WTC11 (cell line): ENCODE measurements at regions not wholly inside any gene's neighbourhood (a gene's known extent, or its start where the extent isn't known, plus 50 kb on each side); places are given as distances from the start of the nearest gene placed in this dataset.

Experiments used
- ATF3 ChIP-seq: sonication (generic); formaldehyde crosslinking; conservative IDR thresholded peaks from 2 replicates; pipeline ENCODE4 v1.8.1; 2022; ENCODE audit warnings: mild to moderate bottlenecking, missing genetic modification reagents
- E2F4 ChIP-seq: sonication (generic); formaldehyde crosslinking; IDR thresholded peaks from 2 replicates; pipeline ENCODE4 v1.8.1; 2022; ENCODE audit warnings: low read depth, mild to moderate bottlenecking, moderate library complexity, missing genetic modification reagents, borderline replicate concordance
- GABPB1 ChIP-seq: sonication (generic); formaldehyde crosslinking; IDR thresholded peaks from 2 replicates; pipeline ENCODE4 v1.8.1; 2023; ENCODE audit warnings: mild to moderate bottlenecking, missing genetic modification reagents
- JUN ChIP-seq: sonication (generic); formaldehyde crosslinking; IDR thresholded peaks from 2 replicates; pipeline ENCODE4 v1.8.0; 2023; ENCODE audit warnings: mild to moderate bottlenecking, missing genetic modification reagents
- NR3C1 ChIP-seq: sonication (generic); formaldehyde crosslinking; conservative IDR thresholded peaks from 2 replicates; pipeline ENCODE4 v1.8.1; 2023; ENCODE audit warnings: low read depth, mild to moderate bottlenecking, missing genetic modification reagents
- USF1 ChIP-seq: sonication (generic); formaldehyde crosslinking; IDR thresholded peaks from 2 replicates; pipeline ENCODE4 v1.8.0; 2022; ENCODE audit warnings: mild to moderate bottlenecking, missing genetic modification reagents
- ZNF263 ChIP-seq: sonication (generic); formaldehyde crosslinking; IDR thresholded peaks from 2 replicates; pipeline ENCODE4 v1.8.1; 2022; ENCODE audit warnings: low read depth, mild to moderate bottlenecking, moderate library complexity, missing genetic modification reagents
- TF ChIP-seq, protein P1 (sequence below): fragments of 200-600 bp; IDR thresholded peaks from 2 replicates; pipeline ENCODE4 v1.8.0; 2022; ENCODE audit warnings: antibody characterized with exemption
- TF ChIP-seq, protein P2 (sequence below): sonication (generic); formaldehyde crosslinking; IDR thresholded peaks from 2 replicates; pipeline ENCODE4 v1.8.0; 2023; ENCODE audit warnings: mild to moderate bottlenecking, missing genetic modification reagents
- TF ChIP-seq, protein P3 (sequence below): sonication (generic); formaldehyde crosslinking; IDR thresholded peaks from 2 replicates; pipeline ENCODE4 v1.8.0; 2022; ENCODE audit warnings: missing genetic modification reagents

- TF ChIP-seq USF1 (no peak), E2F4 (no peak), ATF3 (CRISPR knock-in tag) (no peak), GABPB1 (CRISPR knock-in tag) (no peak), NR3C1 (CRISPR knock-in tag) (no peak), JUN (CRISPR knock-in tag) (no peak), ZNF263 (no peak)
- TF ChIP-seq, protein P1, sequence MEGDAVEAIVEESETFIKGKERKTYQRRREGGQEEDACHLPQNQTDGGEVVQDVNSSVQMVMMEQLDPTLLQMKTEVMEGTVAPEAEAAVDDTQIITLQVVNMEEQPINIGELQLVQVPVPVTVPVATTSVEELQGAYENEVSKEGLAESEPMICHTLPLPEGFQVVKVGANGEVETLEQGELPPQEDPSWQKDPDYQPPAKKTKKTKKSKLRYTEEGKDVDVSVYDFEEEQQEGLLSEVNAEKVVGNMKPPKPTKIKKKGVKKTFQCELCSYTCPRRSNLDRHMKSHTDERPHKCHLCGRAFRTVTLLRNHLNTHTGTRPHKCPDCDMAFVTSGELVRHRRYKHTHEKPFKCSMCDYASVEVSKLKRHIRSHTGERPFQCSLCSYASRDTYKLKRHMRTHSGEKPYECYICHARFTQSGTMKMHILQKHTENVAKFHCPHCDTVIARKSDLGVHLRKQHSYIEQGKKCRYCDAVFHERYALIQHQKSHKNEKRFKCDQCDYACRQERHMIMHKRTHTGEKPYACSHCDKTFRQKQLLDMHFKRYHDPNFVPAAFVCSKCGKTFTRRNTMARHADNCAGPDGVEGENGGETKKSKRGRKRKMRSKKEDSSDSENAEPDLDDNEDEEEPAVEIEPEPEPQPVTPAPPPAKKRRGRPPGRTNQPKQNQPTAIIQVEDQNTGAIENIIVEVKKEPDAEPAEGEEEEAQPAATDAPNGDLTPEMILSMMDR: no peak
- TF ChIP-seq, protein P2, sequence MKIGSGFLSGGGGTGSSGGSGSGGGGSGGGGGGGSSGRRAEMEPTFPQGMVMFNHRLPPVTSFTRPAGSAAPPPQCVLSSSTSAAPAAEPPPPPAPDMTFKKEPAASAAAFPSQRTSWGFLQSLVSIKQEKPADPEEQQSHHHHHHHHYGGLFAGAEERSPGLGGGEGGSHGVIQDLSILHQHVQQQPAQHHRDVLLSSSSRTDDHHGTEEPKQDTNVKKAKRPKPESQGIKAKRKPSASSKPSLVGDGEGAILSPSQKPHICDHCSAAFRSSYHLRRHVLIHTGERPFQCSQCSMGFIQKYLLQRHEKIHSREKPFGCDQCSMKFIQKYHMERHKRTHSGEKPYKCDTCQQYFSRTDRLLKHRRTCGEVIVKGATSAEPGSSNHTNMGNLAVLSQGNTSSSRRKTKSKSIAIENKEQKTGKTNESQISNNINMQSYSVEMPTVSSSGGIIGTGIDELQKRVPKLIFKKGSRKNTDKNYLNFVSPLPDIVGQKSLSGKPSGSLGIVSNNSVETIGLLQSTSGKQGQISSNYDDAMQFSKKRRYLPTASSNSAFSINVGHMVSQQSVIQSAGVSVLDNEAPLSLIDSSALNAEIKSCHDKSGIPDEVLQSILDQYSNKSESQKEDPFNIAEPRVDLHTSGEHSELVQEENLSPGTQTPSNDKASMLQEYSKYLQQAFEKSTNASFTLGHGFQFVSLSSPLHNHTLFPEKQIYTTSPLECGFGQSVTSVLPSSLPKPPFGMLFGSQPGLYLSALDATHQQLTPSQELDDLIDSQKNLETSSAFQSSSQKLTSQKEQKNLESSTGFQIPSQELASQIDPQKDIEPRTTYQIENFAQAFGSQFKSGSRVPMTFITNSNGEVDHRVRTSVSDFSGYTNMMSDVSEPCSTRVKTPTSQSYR: no peak
- TF ChIP-seq, protein P3, sequence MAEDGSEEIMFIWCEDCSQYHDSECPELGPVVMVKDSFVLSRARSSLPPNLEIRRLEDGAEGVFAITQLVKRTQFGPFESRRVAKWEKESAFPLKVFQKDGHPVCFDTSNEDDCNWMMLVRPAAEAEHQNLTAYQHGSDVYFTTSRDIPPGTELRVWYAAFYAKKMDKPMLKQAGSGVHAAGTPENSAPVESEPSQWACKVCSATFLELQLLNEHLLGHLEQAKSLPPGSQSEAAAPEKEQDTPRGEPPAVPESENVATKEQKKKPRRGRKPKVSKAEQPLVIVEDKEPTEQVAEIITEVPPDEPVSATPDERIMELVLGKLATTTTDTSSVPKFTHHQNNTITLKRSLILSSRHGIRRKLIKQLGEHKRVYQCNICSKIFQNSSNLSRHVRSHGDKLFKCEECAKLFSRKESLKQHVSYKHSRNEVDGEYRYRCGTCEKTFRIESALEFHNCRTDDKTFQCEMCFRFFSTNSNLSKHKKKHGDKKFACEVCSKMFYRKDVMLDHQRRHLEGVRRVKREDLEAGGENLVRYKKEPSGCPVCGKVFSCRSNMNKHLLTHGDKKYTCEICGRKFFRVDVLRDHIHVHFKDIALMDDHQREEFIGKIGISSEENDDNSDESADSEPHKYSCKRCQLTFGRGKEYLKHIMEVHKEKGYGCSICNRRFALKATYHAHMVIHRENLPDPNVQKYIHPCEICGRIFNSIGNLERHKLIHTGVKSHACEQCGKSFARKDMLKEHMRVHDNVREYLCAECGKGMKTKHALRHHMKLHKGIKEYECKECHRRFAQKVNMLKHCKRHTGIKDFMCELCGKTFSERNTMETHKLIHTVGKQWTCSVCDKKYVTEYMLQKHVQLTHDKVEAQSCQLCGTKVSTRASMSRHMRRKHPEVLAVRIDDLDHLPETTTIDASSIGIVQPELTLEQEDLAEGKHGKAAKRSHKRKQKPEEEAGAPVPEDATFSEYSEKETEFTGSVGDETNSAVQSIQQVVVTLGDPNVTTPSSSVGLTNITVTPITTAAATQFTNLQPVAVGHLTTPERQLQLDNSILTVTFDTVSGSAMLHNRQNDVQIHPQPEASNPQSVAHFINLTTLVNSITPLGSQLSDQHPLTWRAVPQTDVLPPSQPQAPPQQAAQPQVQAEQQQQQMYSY (CRISPR knock-in tag): no peak
Observed at GRCh38 chr2:59237311-59237710, 996.2 kb upstream of the FANCL start.
